ENCODE measurements at regions not wholly inside any gene's neighbourhood (a gene's known extent, or its start where the extent isn't known, plus 50 kb on each side); places are given as distances from the start of the nearest gene placed in this dataset.

DNA sequence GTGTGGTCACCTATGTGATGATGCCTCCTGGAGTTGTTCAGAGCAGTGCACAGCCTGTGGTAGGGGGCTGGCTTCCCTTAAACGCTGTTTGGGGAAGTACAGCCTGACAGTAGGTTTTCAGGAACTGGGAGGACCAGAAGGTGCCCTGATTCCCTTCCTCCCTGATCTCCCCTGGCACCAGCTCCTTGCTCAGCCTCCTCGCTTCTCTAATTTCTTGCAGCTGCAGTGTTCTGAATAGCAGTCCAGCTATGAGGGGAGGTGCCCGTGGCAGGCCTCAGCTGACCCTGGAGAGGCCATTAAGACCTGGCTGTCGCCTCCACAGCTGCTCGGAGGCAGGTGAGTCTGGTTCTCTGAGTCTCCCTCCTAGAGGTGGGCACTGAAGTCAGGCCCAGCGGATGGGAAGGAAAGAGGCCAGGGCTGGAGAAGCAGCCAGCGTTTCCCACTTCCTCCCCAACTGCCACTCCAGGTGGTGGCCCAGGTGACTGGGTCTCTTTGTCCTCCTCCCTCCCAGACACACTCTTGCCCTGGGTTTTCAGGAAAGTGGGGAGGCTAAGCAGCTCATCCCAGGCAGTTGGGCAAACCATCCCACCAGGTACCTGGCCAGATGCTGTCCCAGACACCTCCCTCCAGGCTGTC is 52.0 kb upstream of the RPL11 start:
- DNase-seq (ENCODE audit: low spot score) = no peak

DNA sequence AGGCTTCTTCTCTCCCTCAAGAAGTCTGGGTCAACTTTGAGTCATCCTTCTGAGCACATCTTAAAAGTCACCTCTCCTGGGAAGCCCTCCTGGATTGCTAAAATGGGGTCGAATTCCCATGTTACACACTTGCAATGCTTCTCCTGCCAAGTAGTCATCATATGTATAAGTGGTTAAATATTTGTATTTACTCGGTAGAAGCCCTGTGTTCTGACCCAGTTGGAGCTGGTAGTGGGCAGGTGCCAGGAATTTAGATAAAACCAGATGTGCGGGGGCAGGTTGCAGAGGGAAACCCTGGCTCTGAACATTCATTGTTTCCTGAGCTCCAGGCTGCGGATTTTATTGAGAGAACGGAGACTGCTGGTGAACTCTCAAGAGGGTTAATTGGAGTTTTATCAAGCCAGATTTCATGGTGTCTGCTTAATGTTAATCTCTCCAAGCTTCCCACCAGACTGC is 52.8 kb upstream of the RPL11 start:
- no peak for DNase-seq (ENCODE audit: low spot score)

DNA sequence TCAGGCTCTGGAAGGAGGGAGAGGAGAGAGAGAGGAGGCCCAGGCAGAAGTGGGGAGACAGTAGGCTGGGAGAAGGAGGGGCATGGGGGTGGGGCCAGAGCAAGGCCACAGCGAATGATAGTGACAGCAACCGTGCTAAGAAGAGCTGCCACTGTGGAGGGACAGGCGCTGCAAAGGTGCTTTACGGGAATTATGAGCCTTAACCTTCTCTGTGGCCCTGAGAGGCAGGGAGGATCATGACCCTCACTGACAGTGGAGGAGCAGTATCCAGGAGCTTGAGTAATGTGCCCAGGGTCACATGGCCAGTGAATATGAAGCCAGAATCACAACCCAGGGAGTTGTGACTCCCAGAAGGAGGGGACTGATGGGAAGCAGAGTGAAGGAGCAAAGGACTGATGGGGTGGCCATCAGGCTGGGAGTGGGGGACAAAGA is 53.4 kb upstream of the RPL11 start:
- no peak for DNase-seq (ENCODE audit: low spot score)

DNA sequence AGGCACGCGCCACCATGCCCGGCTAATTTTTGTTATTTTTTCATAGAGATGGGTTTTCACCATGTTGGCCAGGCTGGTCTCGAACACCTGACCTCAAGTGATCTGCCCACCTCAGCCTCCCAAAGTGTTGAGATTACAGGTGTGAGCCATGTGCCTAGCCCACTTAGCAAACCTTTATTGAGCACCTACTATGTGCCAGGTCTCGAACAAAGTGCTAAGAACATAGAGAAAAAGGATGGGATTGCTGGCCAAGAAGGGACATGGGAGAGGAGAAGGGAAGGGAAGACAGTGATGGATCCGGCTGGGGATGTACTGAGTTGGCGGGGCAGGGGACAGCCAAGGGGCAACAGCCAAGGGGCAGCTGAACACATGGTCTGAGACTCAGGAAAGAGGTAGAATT is 55.6 kb upstream of the RPL11 start:
- no peak for DNase-seq (ENCODE audit: low spot score)

DNA sequence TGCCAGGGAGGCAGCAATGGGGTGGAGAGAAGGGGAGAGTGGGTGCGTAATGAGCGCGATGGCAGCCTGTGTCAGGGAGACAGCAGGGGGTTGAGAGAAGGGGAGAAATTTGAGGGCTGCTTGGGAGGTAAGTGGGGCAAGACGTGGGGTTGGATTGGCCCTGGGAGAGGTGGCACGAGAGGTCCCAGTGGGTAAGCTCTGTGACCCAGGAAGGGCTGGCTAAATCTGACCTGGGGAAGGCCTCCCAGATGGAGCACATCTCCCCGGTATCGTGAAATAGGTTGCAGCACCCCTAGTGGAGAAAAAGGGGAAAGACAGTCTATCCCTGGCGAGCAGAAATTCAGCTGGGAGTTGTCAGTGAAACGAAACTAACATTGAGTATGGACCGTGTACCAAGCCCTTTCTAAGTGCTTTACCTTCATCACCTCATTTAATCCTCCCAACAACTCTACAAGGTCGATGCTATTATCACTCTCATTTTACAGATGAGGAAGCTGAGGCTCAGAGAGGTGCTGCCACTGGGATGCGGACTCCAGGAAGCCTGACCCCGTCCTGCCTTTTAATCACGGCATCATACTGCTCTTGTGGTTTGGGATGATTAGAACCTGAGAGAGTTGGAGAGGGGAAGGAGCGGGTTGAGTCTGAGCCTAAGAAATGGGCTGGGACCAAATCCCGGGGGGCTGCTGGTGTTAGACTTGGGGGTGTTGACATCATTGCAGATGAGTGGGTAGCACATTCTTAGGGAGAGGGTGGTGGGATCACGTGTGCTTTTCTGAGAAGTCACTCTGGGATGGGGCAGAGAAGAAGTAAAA is 56.6 kb upstream of the RPL11 start:
- DNase-seq (ENCODE audit: low spot score) = peak; percentile 85

DNA sequence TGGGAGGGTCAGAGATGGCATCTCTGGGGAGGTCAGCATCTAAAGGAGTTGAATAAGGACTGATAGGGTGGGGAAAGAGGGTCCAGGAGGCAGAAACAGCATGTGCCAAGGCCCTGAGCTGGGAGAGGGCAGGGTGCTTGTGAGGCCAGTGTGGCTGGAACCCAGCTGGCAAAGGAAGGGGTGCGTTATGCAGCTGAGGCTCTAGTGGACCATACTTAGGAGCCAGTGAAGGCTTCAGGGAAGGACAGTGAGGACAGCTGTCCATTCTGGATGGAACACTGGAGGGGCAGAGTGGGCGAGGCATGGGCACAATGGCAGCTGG is 57.1 kb upstream of the RPL11 start:
- DNase-seq (ENCODE audit: low spot score) = no peak

DNA sequence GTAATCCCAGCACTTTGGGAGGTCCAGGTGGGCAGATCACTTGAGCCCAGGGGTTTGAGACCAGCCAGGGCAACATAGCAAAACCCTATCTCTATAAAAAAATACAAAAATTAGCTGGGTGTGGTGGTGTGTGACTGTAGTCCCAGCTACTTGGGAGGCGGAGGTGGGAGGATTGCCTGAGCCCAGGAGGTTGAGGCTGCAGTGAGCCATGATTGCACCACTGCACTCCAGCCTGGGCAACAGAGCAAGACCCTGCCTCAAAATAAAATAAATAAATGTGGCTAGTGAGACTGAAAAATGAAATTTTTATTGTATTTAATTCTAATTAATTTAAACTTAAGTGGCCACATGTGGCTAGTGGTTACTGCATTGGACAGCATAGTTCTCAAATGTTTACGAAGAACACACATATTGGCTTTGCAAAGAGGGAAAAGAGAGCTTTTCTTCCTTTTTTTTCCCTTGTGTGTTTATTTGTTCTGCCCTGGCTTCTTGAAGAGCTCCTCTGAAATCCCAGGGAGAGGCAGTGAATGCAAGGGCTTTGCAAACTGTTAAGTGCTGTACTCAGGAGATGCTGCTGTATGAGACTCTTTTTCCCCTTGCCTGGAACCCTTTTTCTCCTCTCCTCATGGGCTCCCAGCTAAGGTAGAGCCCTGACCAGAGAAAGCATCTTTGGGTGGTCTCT is 59.0 kb upstream of the RPL11 start:
- DNase-seq (ENCODE audit: low spot score) = no peak

DNA sequence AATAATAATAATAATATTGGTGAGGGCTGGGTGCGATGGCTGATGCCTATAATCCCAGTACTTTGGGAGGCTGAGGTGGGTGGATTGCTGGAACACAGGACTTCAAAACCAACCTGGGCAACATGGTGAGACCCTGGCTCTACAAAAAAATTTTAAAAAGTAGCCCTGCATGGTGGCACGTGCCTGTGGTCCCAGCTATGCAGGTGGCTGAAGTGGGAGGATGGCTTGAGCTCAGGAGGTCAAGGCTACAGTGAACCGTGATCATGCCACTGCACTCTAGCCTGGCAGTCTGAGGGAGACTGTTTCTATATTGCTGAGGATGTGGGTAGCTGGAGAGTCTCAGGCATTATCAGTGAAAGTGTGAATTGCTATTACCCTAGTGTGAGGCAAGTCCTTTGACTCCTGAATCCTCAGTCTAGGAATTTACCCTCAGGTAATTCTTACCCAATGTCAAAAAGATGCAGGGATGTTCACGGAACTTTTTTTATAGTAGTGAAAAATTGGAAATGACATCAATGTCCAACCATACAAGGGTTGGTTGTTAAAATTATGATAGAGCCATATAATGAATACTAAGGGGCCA is 61.8 kb upstream of the RPL11 start:
- DNase-seq (ENCODE audit: low spot score) = no peak

DNA sequence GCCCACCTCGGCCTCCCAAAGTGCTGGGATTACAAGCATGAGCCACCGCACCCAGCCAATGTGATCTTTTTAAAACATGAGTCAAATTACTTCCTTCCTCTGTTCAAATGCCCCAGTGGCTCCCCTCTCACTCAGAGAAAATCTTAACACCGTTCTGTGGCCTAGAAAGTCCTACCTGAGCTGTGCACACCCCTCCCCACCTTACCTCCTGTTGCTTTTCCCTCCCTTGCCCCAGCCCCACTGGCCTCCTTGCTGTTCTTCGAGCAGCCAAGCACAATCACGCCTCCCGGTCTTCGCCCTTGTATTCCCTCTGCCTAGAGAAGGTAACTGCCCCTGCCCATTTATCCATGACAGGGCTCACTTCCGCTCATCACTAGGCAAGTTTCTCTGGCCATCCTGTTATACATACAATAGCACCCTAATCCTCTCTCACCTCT is 62.6 kb upstream of the RPL11 start:
- peak; percentile 47 for DNase-seq (ENCODE audit: low spot score)

DNA sequence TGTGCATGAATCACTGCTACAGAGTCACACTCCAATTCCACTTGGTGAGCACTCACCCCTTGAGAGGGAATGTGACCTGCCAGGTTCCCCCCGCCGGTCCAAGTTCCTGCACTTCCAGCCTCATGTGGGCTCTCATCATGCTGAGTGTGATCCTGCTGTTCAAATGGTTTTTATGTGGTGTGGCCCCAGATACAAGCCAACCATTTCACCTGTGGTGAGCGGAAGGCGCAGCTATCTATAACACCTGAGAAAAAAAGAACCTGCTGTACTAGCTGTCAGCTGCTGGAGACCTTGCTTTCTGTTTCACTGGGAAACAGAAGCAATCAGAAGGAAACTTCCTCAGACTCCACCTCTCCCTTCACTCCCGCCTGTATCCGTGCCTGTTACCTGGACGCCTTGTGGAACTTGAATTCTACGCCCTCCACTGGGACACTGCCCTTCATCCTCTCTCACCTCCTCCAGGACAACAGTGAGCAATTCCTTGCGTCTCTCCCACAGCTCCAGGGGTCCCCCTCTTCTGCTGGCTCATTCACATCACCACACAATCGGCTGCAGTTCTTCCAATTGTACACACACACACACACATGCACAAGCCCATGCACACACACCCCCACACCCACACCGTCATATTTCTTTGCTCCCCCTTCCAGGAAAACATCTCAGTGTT is 64.4 kb upstream of the RPL11 start:
- peak; percentile 59 for DNase-seq (ENCODE audit: low spot score)

DNA sequence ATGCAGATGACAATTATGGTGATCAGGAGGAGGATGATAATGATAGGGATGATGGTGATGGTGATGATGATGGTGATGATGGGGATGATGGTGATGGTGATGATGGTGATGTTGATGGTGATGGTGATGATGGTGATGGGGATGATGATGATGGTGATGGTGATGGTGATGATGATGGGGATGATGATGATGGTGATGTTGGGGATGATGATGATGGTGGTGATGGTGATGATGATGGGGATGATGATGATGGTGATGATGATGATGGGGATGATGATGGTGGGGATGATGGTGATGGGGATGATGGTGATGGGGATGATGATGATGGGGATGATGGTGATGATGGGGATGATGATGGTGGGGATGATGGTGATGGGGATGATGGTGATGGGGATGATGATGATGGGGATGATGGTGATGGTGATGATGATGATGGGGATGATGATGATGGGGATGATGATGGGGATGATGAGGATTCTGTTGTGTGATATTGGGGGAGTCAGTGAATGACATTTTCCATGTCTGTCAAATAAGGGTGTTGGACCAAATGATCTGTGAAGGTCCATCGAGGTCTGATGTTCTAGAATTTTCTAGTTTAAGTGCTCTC is 65.6 kb upstream of the RPL11 start:
- DNase-seq (ENCODE audit: low spot score) = no peak

DNA sequence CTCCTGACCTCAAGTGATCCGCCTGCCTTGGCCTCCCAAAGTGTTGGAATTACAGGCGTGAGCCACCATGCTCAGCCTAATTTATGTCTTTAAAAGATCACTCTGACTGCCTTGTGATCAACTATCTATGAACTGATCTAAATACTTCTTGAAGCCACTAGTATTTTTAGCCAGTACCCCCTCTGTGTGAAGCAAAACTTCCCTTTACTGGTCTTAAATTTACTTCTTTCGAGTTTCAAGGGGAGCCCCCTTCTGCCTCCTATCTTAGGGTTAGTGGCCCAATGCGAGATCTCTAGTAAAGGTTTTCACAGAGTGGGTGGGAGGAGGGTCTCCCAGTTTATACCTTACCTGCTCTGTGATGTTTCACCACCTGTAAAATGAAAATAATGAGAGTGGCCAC is 66.1 kb upstream of the RPL11 start:
- DNase-seq (ENCODE audit: low spot score) = no peak

DNA sequence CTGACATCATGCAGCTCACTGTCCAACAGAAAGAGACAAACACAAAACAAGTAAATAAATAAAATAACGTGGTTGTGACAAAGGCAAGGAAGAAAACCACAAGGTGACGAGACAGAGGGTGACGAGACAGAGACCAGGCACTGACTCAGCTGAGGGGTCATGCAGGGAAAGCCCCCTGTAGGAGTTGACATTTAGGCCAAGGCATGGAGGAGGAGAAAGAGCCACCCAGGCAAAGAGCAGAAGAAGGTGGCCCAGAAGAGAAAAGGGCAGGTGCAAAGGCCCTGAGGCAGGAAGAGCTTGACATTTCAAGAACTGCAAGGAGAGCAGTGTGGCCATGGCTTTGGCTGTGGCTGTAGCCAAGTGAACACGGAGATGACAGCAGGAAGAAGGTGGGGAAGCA is 65.1 kb upstream of the ID3 start:
- DNase-seq (ENCODE audit: low spot score) = no peak

DNA sequence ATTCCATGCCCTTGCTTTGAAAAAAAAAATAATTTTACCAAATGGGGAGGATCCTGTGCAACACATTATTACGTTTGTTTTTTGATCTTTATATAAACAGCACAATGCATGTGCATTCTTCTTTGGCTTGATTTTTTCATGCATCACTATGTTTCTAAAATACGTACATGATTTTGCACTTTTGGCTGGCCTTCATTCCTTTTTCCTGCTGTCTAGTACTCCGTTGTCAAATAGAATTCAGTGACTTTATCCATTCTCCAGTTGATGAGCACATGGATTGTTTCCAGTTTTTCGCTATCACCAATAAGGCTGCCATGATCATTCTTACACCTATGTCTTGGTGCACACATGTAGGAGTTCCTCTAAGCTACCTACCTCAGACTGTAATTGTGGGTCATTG is 63.0 kb upstream of the ID3 start:
- no peak for DNase-seq (ENCODE audit: low spot score)

DNA sequence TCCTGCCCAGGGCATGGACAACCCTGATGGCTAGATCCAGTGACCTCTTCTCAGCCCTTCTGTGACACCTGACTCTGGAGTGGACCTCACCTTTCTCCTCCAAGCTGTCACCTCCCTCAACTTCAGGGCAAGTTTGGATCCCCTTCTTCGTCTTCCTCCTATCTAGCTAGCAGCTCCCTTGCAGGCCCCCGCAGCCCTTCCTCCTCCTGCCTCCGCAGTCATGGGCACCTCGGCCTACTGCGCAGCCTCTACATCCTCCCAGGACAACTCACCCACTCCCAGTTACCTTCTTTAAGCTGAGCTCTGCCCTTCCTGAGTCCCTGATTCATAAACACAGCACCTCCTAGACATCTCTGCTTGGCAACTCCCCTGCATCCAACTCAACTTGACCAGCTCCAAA is 61.3 kb upstream of the ID3 start:
- no peak for DNase-seq (ENCODE audit: low spot score)

DNA sequence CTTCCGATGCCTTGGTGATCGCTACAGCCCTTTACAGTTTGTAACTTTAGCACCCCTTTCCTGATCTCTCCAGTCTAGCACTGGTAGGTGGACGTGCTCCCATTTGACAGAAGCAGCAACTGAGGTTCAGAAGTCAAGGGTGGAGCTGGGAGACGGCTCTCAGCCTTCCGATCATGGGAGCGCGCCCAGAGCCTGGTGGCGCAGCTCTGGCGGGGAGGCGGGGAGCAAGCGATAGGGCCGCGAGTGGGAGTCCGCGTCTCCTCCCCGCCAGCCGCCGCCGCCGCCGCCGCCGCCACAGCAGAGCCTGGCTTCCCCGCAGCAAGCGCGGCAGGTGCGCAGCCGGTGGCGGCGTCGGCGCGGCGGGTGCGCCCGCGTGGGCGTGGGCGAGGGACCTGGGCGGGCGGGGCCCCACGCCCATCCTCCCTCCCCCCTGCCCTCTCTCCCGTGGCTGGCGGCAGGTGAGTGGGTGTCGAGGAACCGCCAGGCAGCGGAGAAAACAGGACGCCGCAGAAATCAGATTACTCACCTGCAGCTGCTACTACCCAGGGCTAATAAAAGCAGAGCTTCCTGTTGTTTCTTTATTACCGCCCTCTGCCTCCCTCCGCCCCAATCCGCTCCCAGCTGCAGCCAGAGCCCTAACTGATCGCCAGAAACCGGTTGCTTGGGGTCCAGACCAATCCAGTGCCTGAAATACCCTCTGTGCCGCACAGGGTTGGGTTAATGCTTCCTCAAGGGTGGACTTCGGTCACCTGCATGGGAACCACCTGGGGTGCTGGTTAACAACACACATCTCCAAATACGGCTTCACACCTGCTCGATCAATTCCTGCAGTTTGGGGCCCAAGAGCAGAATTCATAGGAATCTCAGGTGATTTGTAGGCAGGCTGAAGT is 60.2 kb upstream of the ID3 start:
- peak; percentile 81 for DNase-seq (ENCODE audit: low spot score)

DNA sequence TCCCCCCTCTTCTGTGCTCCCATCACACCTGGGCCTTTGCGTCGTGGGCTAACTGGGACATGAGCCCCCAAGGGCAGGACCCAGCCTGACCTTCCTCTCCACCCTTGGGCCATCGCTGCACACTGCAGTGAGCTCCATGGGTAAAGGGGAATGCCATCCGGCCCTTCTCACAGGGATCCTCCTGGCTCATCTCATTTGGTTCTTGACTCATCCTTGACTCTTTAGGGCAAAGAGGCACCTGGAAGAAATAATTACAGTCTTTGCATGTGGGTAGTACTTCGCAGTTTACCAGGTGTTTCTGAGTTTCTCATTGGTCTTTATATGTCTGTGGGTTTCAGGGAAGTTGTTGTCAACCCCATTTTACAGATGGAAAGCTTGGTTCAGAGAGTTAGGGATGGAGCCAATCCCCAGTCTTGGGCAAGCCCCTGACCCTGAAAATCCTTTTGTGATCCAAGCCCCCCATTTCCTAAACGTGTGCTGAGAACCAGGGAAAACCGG is 59.3 kb upstream of the ID3 start:
- DNase-seq (ENCODE audit: low spot score) = no peak

DNA sequence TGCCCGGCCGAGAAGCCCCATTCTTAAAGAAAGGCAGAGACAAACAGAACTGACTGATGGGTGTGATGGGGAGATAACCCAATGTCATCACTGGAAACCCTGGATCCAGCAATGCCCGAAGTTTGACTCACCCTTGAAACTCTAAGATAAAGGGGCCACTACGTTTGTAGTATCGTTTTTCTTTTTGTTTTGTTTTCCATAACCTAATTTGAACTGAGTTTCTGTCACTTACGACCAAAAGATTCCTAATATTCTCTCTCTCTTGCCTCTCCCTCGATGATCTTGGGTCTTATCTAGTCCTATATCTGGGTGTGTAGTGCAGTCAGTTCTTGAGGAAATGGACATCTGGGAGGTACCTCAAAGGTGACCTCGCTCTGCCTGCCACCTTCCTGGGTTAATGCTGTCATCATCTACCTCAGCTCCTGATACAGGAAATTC is 57.8 kb upstream of the ID3 start:
- DNase-seq (ENCODE audit: low spot score) = no peak

DNA sequence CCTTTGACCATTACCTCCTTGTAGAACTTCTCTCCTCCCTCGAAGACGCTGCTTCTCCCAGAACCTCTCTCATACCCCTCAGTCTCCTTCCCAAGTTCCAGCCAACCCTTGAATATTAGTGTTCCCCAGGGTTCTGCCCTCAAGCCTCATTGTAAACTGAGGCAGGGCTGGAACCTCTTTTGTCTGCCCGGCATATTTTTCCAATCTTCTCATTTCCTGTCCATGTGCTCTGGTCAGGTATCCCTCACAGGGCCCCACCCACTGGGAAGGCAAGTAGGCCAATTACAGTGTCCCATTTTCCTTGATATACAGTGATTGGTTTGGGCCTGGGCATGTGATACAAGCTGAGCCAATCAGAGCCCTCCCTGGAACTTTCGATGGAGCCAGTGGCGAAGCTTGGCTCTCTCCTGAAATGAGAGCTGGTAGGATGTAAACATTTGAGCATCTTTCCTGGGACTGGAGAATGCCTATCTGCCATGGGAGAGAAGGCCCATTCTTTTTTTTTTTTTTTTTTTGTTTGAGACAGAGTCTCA is 57.1 kb upstream of the ID3 start:
- DNase-seq (ENCODE audit: low spot score) = no peak

DNA sequence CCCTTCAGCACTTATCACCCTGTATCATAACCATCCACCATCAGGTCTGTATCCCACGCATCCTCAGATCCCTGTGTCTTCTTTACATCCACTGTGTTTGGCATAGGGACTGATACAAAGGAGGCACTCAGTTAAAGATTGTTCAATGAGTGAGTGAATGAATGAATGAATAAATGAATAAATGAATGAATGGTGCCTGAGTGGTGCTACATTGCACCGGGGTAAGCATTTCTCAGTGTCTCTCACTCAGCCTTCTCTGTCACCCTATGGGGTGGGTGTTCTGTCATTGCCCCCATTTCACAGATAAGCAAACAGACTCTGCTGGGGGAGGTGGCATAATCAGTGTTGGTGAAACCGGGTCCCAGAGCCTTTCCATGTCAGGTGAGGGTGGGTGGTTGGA is 56.6 kb upstream of the ID3 start:
- DNase-seq (ENCODE audit: low spot score) = no peak
